ENCODE measurements at regions not wholly inside any gene's neighbourhood (a gene's known extent, or its start where the extent isn't known, plus 50 kb on each side); places are given as distances from the start of the nearest gene placed in this dataset.

GRCh38 chr3:25888892-25889524 lies 99.1 kb downstream of the OXSM start:
- TF ChIP-seq POLR2A (IDR thresholded peaks at IDR 0.05; ENCODE audit: extremely low read depth, insufficient read length): no peak
- TF ChIP-seq, protein P1, sequence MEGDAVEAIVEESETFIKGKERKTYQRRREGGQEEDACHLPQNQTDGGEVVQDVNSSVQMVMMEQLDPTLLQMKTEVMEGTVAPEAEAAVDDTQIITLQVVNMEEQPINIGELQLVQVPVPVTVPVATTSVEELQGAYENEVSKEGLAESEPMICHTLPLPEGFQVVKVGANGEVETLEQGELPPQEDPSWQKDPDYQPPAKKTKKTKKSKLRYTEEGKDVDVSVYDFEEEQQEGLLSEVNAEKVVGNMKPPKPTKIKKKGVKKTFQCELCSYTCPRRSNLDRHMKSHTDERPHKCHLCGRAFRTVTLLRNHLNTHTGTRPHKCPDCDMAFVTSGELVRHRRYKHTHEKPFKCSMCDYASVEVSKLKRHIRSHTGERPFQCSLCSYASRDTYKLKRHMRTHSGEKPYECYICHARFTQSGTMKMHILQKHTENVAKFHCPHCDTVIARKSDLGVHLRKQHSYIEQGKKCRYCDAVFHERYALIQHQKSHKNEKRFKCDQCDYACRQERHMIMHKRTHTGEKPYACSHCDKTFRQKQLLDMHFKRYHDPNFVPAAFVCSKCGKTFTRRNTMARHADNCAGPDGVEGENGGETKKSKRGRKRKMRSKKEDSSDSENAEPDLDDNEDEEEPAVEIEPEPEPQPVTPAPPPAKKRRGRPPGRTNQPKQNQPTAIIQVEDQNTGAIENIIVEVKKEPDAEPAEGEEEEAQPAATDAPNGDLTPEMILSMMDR (IDR thresholded peaks at IDR 0.05; ENCODE audit: low read depth, low read length): no peak
- no peak for TF ChIP-seq MYC (IDR thresholded peaks at IDR 0.05; ENCODE audit: low read depth, low read length)
